ENCODE measurements at regions not wholly inside any gene's neighbourhood (a gene's known extent, or its start where the extent isn't known, plus 50 kb on each side); places are given as distances from the start of the nearest gene placed in this dataset.

DNA sequence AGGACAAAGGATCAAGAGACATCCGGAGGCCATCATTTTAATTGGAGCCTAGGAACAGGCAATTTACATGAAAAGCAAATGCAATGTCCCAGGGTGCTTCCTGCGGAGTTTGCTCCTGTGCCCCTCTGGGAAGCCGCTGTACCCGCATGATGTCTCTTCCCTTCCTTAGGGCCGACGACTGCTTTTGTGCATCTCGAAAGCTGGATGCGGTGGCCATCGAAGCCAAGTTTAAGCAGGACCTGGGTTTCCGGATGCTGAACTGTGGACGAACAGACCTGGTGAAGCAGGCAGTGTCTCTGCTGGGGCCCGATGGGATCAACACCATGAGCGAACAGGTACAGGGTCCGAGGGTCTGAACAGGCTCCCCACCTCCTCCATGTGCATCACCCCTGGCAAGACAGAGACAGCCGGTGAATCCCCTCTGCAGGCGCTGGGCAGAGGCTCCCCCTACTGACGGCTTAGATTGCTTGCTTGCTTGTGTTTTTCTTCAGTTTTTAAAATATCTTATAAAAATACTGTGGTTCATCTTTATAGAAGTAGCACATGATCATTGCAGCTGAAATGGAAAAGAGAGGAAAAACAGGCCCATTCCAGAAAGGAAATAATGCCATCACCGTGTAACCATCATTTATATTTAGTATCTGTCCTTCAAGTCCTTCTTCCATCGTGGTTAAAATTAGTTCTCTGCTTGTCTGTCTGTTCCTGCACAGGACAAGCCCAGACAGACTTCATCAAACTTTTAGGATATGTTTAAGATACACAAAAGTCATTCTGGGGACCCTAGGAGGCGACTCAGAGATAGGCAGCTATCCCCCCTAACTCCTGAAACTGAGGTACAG lies 75.4 kb upstream of the PWP1 start:
- TF ChIP-seq, protein P1, sequence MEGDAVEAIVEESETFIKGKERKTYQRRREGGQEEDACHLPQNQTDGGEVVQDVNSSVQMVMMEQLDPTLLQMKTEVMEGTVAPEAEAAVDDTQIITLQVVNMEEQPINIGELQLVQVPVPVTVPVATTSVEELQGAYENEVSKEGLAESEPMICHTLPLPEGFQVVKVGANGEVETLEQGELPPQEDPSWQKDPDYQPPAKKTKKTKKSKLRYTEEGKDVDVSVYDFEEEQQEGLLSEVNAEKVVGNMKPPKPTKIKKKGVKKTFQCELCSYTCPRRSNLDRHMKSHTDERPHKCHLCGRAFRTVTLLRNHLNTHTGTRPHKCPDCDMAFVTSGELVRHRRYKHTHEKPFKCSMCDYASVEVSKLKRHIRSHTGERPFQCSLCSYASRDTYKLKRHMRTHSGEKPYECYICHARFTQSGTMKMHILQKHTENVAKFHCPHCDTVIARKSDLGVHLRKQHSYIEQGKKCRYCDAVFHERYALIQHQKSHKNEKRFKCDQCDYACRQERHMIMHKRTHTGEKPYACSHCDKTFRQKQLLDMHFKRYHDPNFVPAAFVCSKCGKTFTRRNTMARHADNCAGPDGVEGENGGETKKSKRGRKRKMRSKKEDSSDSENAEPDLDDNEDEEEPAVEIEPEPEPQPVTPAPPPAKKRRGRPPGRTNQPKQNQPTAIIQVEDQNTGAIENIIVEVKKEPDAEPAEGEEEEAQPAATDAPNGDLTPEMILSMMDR (IDR thresholded peaks at IDR 0.05 in 4 of 5, conservative IDR thresholded peaks at IDR 0.05 in 1 of 5) = peak in 1 of 5 experiments; percentile 24
- no peak for TF ChIP-seq POLR2A (IDR thresholded peaks at IDR 0.05)

Measured in gastrocnemius medialis (tissue), 4 donors.